Right lung (tissue), 2 donors: ENCODE measurements at regions not wholly inside any gene's neighbourhood (a gene's known extent, or its start where the extent isn't known, plus 50 kb on each side); places are given as distances from the start of the nearest gene placed in this dataset.
"Not testable (repeated sequence)": the region's sequence is repeated elsewhere in the genome, so short reads cannot be mapped to it uniquely, and the experiment has no call there.

ENCODE experiments used
- DNase-seq, 2 donors: peaks; one replicate each; pipeline ENCODE4 v3.0.0-alpha.2; 2013

GRCh38 chr16:16937576-16937975, 533.2 kb downstream of the XYLT1 start:
- no peak for DNase-seq

GRCh38 chr16:16938009-16938408, 532.8 kb downstream of the XYLT1 start:
- no peak for DNase-seq

- DNase-seq, result no peak
These were observed 531.8 kb downstream of the XYLT1 start for GRCh38 chr16:16938980-16939379.

GRCh38 chr16:16940351-16940750, 530.4 kb downstream of the XYLT1 start:
- no peak for DNase-seq

GRCh38 chr16:16942849-16943248, 527.9 kb downstream of the XYLT1 start:
- not testable (repeated sequence) for DNase-seq

- DNase-seq, result no peak
These were observed 525.6 kb downstream of the XYLT1 start for GRCh38 chr16:16945207-16945606.

- no peak for DNase-seq
These were observed 514.4 kb downstream of the XYLT1 start for GRCh38 chr16:16956376-16956775.

- DNase-seq, result no peak
These were observed 510.0 kb downstream of the XYLT1 start for GRCh38 chr16:16960785-16961184.

GRCh38 chr16:16966439-16966838, 504.3 kb downstream of the XYLT1 start:
- no peak for DNase-seq

- DNase-seq, result no peak
These were observed 499.7 kb downstream of the XYLT1 start for GRCh38 chr16:16971042-16971441.

- no peak for DNase-seq
These were observed 497.9 kb downstream of the XYLT1 start for GRCh38 chr16:16972831-16973230.

- DNase-seq, result no peak
These were observed 496.8 kb downstream of the XYLT1 start for GRCh38 chr16:16973707-16974591.

- no peak for DNase-seq
These were observed 488.1 kb downstream of the XYLT1 start for GRCh38 chr16:16982614-16983013.

- no peak for DNase-seq
These were observed 487.2 kb downstream of the XYLT1 start for GRCh38 chr16:16983582-16983981.

GRCh38 chr16:16984091-16984490, 486.7 kb downstream of the XYLT1 start:
- not testable (repeated sequence) for DNase-seq

- no peak for DNase-seq
These were observed 485.1 kb downstream of the XYLT1 start for GRCh38 chr16:16985707-16986106.

GRCh38 chr16:16988963-16989362, 481.8 kb downstream of the XYLT1 start:
- no peak for DNase-seq

- no peak for DNase-seq
These were observed 481.4 kb downstream of the XYLT1 start for GRCh38 chr16:16989368-16989767.

- no peak for DNase-seq
These were observed 479.0 kb downstream of the XYLT1 start for GRCh38 chr16:16991711-16992110.

- no peak for DNase-seq
These were observed 477.6 kb downstream of the XYLT1 start for GRCh38 chr16:16992975-16993765.

GRCh38 chr16:16994831-16995230, 475.9 kb downstream of the XYLT1 start:
- DNase-seq, result no peak

GRCh38 chr16:16996827-16997226, 473.9 kb downstream of the XYLT1 start:
- no peak for DNase-seq

- no peak for DNase-seq
These were observed 473.4 kb downstream of the XYLT1 start for GRCh38 chr16:16997349-16997748.
